Uterus (tissue), 3 donors: ENCODE measurements at regions not wholly inside any gene's neighbourhood (a gene's known extent, or its start where the extent isn't known, plus 50 kb on each side); places are given as distances from the start of the nearest gene placed in this dataset.
"Not testable (repeated sequence)": the region's sequence is repeated elsewhere in the genome, so short reads cannot be mapped to it uniquely, and the experiment has no call there.

Source experiments
- DNase-seq, 2 donors: peaks; one replicate each; pipeline ENCODE4 v3.0.0-alpha.2; 2019 to 2020
- H3K27ac ChIP-seq, 2 donors: fragments of 200-600 bp; sonication (generic); 1 replicate in 1 of 2; 2 replicates in 1 of 2; pipeline ENCODE4 v1.5.1; 2016 to 2018
- H3K27me3 ChIP-seq, 2 donors: fragments of 200-600 bp; sonication (generic); one replicate each; pipeline ENCODE4 v1.5.1; 2018 to 2019; ENCODE audit warnings: control low read depth in 1 of 2
- H3K36me3 ChIP-seq, 2 donors: fragments of 200-600 bp; sonication (generic); one replicate each; pipeline ENCODE4 v1.5.1; 2019; ENCODE audit warnings: control low read depth in 1 of 2
- H3K4me1 ChIP-seq, 2 donors: fragments of 200-600 bp; sonication (generic); one replicate each; pipeline ENCODE4 v1.5.1; 2018 to 2019; ENCODE audit warnings: control low read depth in 1 of 2
- H3K4me3 ChIP-seq, 2 donors: fragments of 200-600 bp; sonication (generic); 1 replicate in 1 of 2; 2 replicates in 1 of 2; pipeline ENCODE4 v1.5.1; 2018 to 2019; ENCODE audit warnings: mild to moderate bottlenecking in 1 of 2
- H3K9me3 ChIP-seq, 2 donors: fragments of 200-600 bp; sonication (generic); one replicate each; pipeline ENCODE4 v1.5.1; 2019; ENCODE audit warnings: control low read depth in 1 of 2
- POLR2A ChIP-seq, 2 donors: fragments of 450-650 bp; IDR thresholded peaks; one replicate each; pipeline ENCODE4 v1.6.1; 2016; ENCODE audit warnings: antibody characterized with exemption in 2 of 2, mild to moderate bottlenecking in 1 of 2, moderate library complexity in 1 of 2
- intact Hi-C: fragments of 100-400 bp; cut with DNase I; formaldehyde crosslinking; loops from one replicate; pipeline ENCODE4 v1.15.1; 2023; ENCODE audit warnings: low total_unique reads
- TF ChIP-seq, protein P1 (sequence below), 4 experiments: fragments of 200-600 bp in 2 of 4; fragments of 450-650 bp in 2 of 4; sonication (generic) in 2 of 4; IDR thresholded peaks; one replicate each; pipeline ENCODE4 v1.5.1; 2016 to 2019; ENCODE audit warnings: antibody characterized with exemption in 4 of 4, mild to moderate bottlenecking in 2 of 4, moderate library complexity in 1 of 4
- donor health status: DM: yes; HTN: yes; CAD: no.

DNA sequence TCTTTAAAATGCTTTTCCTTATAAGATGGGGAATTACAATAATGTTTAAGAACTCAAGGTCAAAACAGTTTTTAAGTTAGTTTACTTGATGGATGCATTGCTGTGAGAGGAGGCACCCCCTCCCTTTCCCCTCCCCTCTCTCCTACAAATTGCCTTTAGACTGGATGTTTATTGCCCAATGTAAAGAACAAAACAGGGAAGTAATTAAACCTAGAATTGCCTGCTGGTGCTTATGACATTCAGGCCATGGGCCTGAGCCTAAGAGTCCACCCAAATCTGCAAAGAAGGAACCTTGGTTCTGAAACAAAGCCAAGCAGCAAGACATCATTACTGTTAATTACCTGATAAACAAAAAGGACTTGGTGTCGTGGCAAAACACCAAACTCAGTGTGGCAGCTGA is 630.3 kb downstream of the ISL1 start:
- Histone ChIP-seq H3K4me1 (no peaks in the 10 kb centered on the region), H3K27ac (no peak overlapping the region), H3K4me3 (no peak overlapping the region), H3K36me3 (no peaks in the 10 kb centered on the region), H3K9me3 (no peaks in the 10 kb centered on the region), H3K27me3 (no peaks in the 10 kb centered on the region)
- DNase-seq: no peak
- intact Hi-C loops: no loop called here
- TF ChIP-seq POLR2A (IDR thresholded peaks at IDR 0.05): no peak
- TF ChIP-seq, protein P1, sequence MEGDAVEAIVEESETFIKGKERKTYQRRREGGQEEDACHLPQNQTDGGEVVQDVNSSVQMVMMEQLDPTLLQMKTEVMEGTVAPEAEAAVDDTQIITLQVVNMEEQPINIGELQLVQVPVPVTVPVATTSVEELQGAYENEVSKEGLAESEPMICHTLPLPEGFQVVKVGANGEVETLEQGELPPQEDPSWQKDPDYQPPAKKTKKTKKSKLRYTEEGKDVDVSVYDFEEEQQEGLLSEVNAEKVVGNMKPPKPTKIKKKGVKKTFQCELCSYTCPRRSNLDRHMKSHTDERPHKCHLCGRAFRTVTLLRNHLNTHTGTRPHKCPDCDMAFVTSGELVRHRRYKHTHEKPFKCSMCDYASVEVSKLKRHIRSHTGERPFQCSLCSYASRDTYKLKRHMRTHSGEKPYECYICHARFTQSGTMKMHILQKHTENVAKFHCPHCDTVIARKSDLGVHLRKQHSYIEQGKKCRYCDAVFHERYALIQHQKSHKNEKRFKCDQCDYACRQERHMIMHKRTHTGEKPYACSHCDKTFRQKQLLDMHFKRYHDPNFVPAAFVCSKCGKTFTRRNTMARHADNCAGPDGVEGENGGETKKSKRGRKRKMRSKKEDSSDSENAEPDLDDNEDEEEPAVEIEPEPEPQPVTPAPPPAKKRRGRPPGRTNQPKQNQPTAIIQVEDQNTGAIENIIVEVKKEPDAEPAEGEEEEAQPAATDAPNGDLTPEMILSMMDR (IDR thresholded peaks at IDR 0.05): no peak

DNA sequence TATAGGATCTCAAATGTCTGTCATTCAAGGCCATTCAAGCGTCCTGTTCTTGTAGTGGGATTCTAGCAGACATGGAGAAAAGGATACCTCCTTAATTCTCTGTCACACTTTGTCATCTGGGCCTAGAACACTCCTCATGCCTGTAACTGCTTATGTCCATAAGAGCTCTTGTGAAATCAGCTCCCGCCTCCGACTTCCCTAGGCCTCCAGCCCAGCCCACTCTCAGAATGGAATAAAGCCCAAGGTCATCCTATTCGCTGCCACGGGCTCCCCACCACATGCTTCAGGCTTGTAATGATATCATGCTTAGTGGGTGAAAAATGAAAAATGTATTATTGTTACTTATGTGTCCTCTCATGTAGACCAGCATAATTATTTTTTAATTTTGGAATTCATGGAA is 632.5 kb downstream of the ISL1 start:
- intact Hi-C loops: no loop called here
- no peak for TF ChIP-seq POLR2A (IDR thresholded peaks at IDR 0.05)
- TF ChIP-seq, protein P1 (IDR thresholded peaks at IDR 0.05): no peak
- no peak overlapping the region for H3K4me3 ChIP-seq
- H3K27me3 ChIP-seq: no peaks in the 10 kb centered on the region
- no peaks in the 10 kb centered on the region for H3K36me3 ChIP-seq
- no peak overlapping the region for H3K27ac ChIP-seq
- DNase-seq: no peak
- no peaks in the 10 kb centered on the region for H3K4me1 ChIP-seq
- no peaks in the 10 kb centered on the region for H3K9me3 ChIP-seq

DNA sequence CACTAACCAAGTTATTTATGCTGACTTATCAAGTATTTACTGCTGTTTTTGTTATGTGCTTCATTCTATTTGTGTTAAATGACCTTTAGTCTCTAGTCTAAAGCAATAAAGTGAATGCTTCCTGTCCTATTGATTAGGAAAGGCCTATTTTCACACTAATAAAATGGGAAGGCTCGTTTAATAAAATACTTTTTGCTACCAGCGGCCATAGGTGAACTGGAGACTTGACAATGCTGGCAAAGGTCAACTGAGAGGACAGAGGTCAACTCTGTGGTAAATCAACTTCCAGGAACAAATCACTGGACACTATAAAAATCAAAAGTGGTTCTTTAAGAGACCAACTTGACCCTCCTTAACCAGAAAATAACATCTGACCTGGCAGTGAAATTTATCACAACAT is 634.3 kb downstream of the ISL1 start:
- Histone ChIP-seq H3K27me3 (no peaks in the 10 kb centered on the region), H3K9me3 (no peaks in the 10 kb centered on the region), H3K4me1 (no peaks in the 10 kb centered on the region), H3K4me3 (no peak overlapping the region), H3K27ac (no peak overlapping the region), H3K36me3 (no peaks in the 10 kb centered on the region)
- intact Hi-C loops: no loop called here
- no peak for TF ChIP-seq POLR2A (IDR thresholded peaks at IDR 0.05)
- TF ChIP-seq, protein P1 (IDR thresholded peaks at IDR 0.05): no peak
- no peak for DNase-seq

DNA sequence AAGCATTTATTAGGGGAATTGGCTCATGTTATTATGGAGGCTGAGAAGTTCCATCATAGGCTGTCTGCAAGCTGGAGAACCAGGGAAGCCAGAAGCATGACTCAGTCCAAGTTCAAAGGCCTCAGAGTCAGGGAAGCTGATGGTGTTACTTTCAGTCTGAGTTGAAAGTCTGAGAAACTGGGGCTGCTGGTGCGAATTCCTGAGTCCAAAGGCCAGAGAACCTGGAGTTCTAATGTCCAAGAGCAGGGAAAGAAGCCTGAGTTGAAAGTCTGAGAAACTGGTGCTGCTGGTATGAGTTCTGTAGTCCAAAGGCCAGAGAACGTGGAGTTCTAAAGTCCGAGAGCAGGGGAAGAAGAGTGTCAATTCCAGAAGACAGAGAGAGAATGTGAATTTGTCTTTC is 641.1 kb downstream of the ISL1 start:
- Histone ChIP-seq H3K27me3 (no peaks in the 10 kb centered on the region), H3K27ac (no peak overlapping the region), H3K4me3 (no peak overlapping the region), H3K36me3 (no peaks in the 10 kb centered on the region), H3K9me3 (no peaks in the 10 kb centered on the region), H3K4me1 (no peaks in the 10 kb centered on the region)
- no peak for DNase-seq
- TF ChIP-seq, protein P1 (IDR thresholded peaks at IDR 0.05): no peak
- TF ChIP-seq POLR2A (IDR thresholded peaks at IDR 0.05): no peak
- intact Hi-C loops: no loop called here

DNA sequence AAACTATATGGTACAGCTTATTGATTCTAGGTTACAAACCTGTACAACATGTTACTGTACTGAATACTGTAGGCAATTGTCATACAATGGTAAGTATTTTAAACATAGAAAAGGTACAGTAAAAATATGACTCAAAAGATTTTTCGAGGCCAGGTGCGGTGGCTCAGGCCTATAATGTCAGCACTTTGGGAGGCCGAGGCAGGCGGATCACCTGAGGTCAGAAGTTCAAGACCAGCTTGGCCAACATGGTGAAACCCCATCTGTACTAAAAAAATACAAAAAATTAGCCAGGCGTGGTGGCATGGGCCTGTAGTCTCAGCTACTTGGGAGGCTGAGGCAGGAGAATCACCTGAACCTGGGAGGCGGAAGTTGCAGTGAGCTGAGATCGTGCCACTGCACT is 646.6 kb downstream of the ISL1 start:
- H3K36me3 ChIP-seq, intact Hi-C loops, H3K27ac ChIP-seq, H3K4me1 ChIP-seq, H3K4me3 ChIP-seq, DNase-seq, H3K9me3 ChIP-seq, H3K27me3 ChIP-seq: not testable (repeated sequence)

DNA sequence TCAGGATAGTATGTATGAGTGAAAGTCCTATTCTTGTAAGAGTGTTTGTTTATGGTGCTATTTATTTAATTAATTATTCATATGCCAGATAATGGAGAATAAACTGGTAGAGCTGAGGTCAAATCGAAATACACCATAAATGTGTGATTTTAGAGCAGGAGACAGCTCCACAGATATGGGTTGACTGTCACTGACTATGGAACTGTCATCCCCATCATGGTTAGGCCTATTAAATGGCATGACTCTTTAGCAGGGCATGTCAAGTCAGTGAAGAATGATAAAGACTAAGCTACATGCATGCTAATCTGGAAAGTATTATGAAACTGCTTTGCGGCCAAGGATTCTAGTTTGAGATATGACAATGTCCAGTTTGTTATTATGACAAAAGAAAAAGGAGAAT is 658.6 kb downstream of the ISL1 start:
- intact Hi-C loops: no loop called here
- no peaks in the 10 kb centered on the region for H3K36me3 ChIP-seq
- H3K9me3 ChIP-seq: no peaks in the 10 kb centered on the region
- H3K4me1 ChIP-seq: no peaks in the 10 kb centered on the region
- no peak for DNase-seq
- no peak overlapping the region for H3K27ac ChIP-seq
- no peak overlapping the region for H3K4me3 ChIP-seq
- H3K27me3 ChIP-seq: no peaks in the 10 kb centered on the region
- TF ChIP-seq POLR2A (IDR thresholded peaks at IDR 0.05): no peak
- TF ChIP-seq, protein P1 (IDR thresholded peaks at IDR 0.05): no peak
